CD14-positive monocyte (primary cell): ENCODE measurements at regions not wholly inside any gene's neighbourhood (a gene's known extent, or its start where the extent isn't known, plus 50 kb on each side); places are given as distances from the start of the nearest gene placed in this dataset.

Experiments used
- DNase-seq, 3 donors: peaks; one replicate each; pipeline ENCODE4 v3.0.0-alpha.2; 2011 to 2022
- H2AFZ ChIP-seq: 2 replicates; pipeline ENCODE4 v1.6.0; 2012; ENCODE audit warnings: mild to moderate bottlenecking, low read depth, low read length, inconsistent platforms; ENCODE audit not compliant: insufficient read depth, poor library complexity, severe bottlenecking
- H3K27ac ChIP-seq, 2 donors: 1 replicate in 1 of 2; 2 replicates in 1 of 2; pipeline ENCODE4 v1.5.1; 2012 to 2013; ENCODE audit warnings: low read length in 2 of 2, control low read depth in 1 of 2, inconsistent platforms in 1 of 2, low read depth in 1 of 2, mild to moderate bottlenecking in 1 of 2
- H3K27me3 ChIP-seq, 2 donors: one replicate each; pipeline versions ENCODE4 v1.6.0 to v1.6.1; 2011 to 2013; ENCODE audit warnings: low read length in 2 of 2; ENCODE audit not compliant: control insufficient read depth in 2 of 2, insufficient read depth in 2 of 2
- H3K36me3 ChIP-seq, 2 donors: replicated peaks in 1 of 2; 1 replicate in 1 of 2; 2 replicates in 1 of 2; pipeline versions ENCODE4 v1.5.1 to v1.6.1; 2012 to 2013; ENCODE audit warnings: low read length in 2 of 2, control low read depth in 1 of 2, inconsistent platforms in 1 of 2, mild to moderate bottlenecking in 1 of 2; ENCODE audit not compliant: insufficient read depth in 2 of 2, control insufficient read depth in 1 of 2
- H3K4me1 ChIP-seq, 2 donors: 1 replicate in 1 of 2; 2 replicates in 1 of 2; pipeline versions ENCODE4 v1.5.1 to v1.6.1; 2012 to 2013; ENCODE audit warnings: low read length in 2 of 2, control low read depth in 1 of 2, inconsistent platforms in 1 of 2, mild to moderate bottlenecking in 1 of 2, moderate library complexity in 1 of 2; ENCODE audit not compliant: insufficient read depth in 2 of 2, control insufficient read depth in 1 of 2
- H3K4me2 ChIP-seq: replicated peaks from 2 replicates; pipeline ENCODE3; 2012; ENCODE audit warnings: low read length, moderate library complexity, mild to moderate bottlenecking; ENCODE audit not compliant: poor library complexity, severe bottlenecking; ENCODE audit errors: extremely low read depth
- H3K4me3 ChIP-seq, 3 experiments: fragments of 200-600 bp in 1 of 3; sonication (generic) in 1 of 3; replicated peaks in 1 of 3; 1 replicate in 2 of 3; 2 replicates in 1 of 3; pipeline ENCODE4 v1.5.1; 2011 to 2013; ENCODE audit warnings: low read length in 3 of 3, mild to moderate bottlenecking in 3 of 3, control low read depth in 2 of 3, low read depth in 2 of 3, inconsistent platforms in 1 of 3, moderate library complexity in 1 of 3
- H3K79me2 ChIP-seq: 2 replicates; pipeline ENCODE4 v1.6.0; 2012; ENCODE audit warnings: mild to moderate bottlenecking, control low read depth, inconsistent platforms, low read length, moderate library complexity; ENCODE audit not compliant: insufficient read depth
- H3K9ac ChIP-seq: 2 replicates; pipeline ENCODE4 v1.6.0; 2017; ENCODE audit warnings: low read length, mild to moderate bottlenecking; ENCODE audit not compliant: insufficient read depth, poor library complexity, severe bottlenecking
- H3K9me3 ChIP-seq, 2 donors: replicated peaks in 1 of 2; 1 replicate in 1 of 2; 2 replicates in 1 of 2; pipeline versions ENCODE4 v1.5.1 to v1.6.1; 2012 to 2013; ENCODE audit warnings: low read length in 2 of 2, control low read depth in 1 of 2; ENCODE audit not compliant: control insufficient read depth in 1 of 2, insufficient read depth in 1 of 2
- H4K20me1 ChIP-seq: 2 replicates; pipeline ENCODE4 v1.6.0; 2012; ENCODE audit warnings: mild to moderate bottlenecking, low read length, control low read depth, moderate library complexity; ENCODE audit not compliant: insufficient read depth
- H3K27ac Mint-ChIP-seq, 7 donors: one replicate each; pipeline ENCODE4 v1.8.0; 2020; ENCODE audit warnings: mild to moderate bottlenecking in 7 of 7, mixed read lengths in 7 of 7, moderate library complexity in 6 of 7, inconsistent platforms in 2 of 7
- H3K27me3 Mint-ChIP-seq, 3 donors: one replicate each; pipeline ENCODE4 v1.8.0; 2021 to 2022; ENCODE audit warnings: low read depth in 3 of 3, mild to moderate bottlenecking in 3 of 3, mixed read lengths in 3 of 3, moderate library complexity in 3 of 3, inconsistent platforms in 1 of 3
- H3K36me3 Mint-ChIP-seq, 2 donors: one replicate each; pipeline ENCODE4 v1.8.0; 2020; ENCODE audit warnings: mixed read lengths in 2 of 2, inconsistent platforms in 1 of 2, mild to moderate bottlenecking in 1 of 2
- H3K4me1 Mint-ChIP-seq: one replicate; pipeline ENCODE4 v1.8.0; 2020; ENCODE audit warnings: mild to moderate bottlenecking, mixed read lengths
- H3K4me3 Mint-ChIP-seq, 2 donors: one replicate each; pipeline ENCODE4 v1.8.0; 2020; ENCODE audit warnings: mild to moderate bottlenecking in 2 of 2, mixed read lengths in 2 of 2, moderate library complexity in 1 of 2
- H3K9me3 Mint-ChIP-seq, 7 donors: one replicate each; pipeline ENCODE4 v1.8.0; 2020 to 2022; ENCODE audit warnings: mixed read lengths in 7 of 7, mild to moderate bottlenecking in 6 of 7, moderate library complexity in 6 of 7, inconsistent platforms in 2 of 7
- CTCF ChIP-seq: fragments of 200-600 bp; IDR thresholded peaks from one replicate; pipeline ENCODE4 v1.8.0; 2022; ENCODE audit warnings: antibody characterized with exemption, mild to moderate bottlenecking
- WGBS: methylation state at CpG from one replicate; pipeline ENCODE4 v1.1.5; 2013; ENCODE audit warnings: missing lambda C conversion rate; ENCODE audit not compliant: insufficient coverage; 5-methylcytosine and 5-hydroxymethylcytosine counted together
- intact Hi-C, 2 donors: fragments of 100-400 bp; cut with micrococcal nuclease; formaldehyde crosslinking; loops; one replicate each; pipeline versions ENCODE4 v1.15.0 to v1.15.1; 2023

DNA sequence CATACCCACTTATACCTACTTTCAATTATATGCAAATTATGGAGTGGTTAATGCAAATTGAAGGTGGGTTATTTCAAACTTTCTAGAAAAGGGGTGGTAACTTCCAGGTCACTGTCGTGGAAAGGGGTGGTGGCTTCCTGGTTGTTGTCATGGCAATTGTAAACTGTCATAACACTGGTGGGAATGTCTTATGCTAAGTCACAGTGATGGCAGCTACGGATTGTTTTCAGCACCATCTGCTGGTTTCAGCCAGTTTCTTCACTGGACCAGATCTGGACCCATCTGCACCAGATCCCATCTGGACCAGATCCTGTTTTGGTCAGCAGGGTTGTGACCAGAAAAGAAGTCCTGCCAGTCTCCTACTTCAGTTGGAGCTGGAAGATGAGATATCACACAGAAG, 1469.3 kb downstream of the AACS start:
- DNase-seq: no peak
- H3K27me3 ChIP-seq: no peaks in the 10 kb centered on the region
- H3K4me1 ChIP-seq: no peaks in the 10 kb centered on the region
- Mint-ChIP-seq H3K4me3 (no peak overlapping the region), H3K4me1 (no peaks in the 10 kb centered on the region), H3K36me3 (no peaks in the 10 kb centered on the region), H3K9me3 (peaks cover 0 to 3% (median 0%) of the 10 kb centered on the region in 7 donors), H3K27ac (no peak overlapping the region), H3K27me3 (peaks cover 0 to 2% (median 0%) of the 10 kb centered on the region in 3 donors)
- intact Hi-C loops: no loop called here
- H4K20me1 ChIP-seq: no peaks in the 10 kb centered on the region
- H3K36me3 ChIP-seq: no peaks in the 10 kb centered on the region
- WGBS: 69% methylated on average over 2 of the region's 2 CpGs
- H3K79me2 ChIP-seq: no peaks in the 10 kb centered on the region
- no peak overlapping the region for H3K4me3 ChIP-seq
- H3K9me3 ChIP-seq: peaks cover 0 to 3% of the 10 kb centered on the region in 2 donors
- no peak for TF ChIP-seq CTCF
- no peak overlapping the region for H3K27ac ChIP-seq
- no peak overlapping the region for H2AFZ ChIP-seq
- no peak overlapping the region for H3K4me2 ChIP-seq
- H3K9ac ChIP-seq: no peak overlapping the region

DNA sequence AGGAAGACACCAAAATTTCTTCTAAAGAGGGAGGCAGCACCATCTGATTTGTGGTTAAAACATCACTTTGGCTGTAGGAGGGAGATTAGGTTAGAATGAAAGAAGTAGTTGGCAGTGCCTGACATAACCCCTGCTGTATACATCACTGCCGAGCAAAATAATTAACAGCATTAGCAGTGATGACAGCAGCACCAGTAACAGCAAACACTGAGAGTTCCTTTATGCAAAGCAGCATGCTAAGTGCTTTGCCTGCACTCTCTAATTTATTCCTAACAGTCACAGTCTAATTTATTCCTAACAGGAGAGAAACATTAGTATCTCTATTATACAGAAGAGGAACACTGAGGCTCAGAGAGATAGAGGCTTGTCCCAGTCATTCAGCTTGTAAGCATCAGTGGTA, 1469.7 kb downstream of the AACS start:
- no peaks in the 10 kb centered on the region for H3K27me3 ChIP-seq
- H2AFZ ChIP-seq: no peak overlapping the region
- Mint-ChIP-seq H3K27me3 (peaks cover 0 to 2% (median 0%) of the 10 kb centered on the region in 3 donors), H3K27ac (no peak overlapping the region), H3K9me3 (peaks cover 0 to 3% (median 0%) of the 10 kb centered on the region in 7 donors), H3K36me3 (no peaks in the 10 kb centered on the region), H3K4me3 (no peak overlapping the region), H3K4me1 (no peaks in the 10 kb centered on the region)
- H3K4me1 ChIP-seq: no peaks in the 10 kb centered on the region
- no peak for TF ChIP-seq CTCF
- intact Hi-C loops: no loop called here
- no peak overlapping the region for H3K4me3 ChIP-seq
- DNase-seq: no peak
- H3K9me3 ChIP-seq: peaks cover 0 to 3% of the 10 kb centered on the region in 2 donors
- H3K36me3 ChIP-seq: no peaks in the 10 kb centered on the region
- H3K9ac ChIP-seq: no peak overlapping the region
- 100% methylated on average over 1 of the region's 1 CpG for WGBS
- no peak overlapping the region for H3K4me2 ChIP-seq
- H4K20me1 ChIP-seq: no peaks in the 10 kb centered on the region
- no peak overlapping the region for H3K27ac ChIP-seq
- no peaks in the 10 kb centered on the region for H3K79me2 ChIP-seq
